Subcutaneous abdominal adipose tissue (tissue), 5 donors: ENCODE measurements at regions not wholly inside any gene's neighbourhood (a gene's known extent, or its start where the extent isn't known, plus 50 kb on each side); places are given as distances from the start of the nearest gene placed in this dataset.

Experiments used
- H3K27ac ChIP-seq: one replicate; pipeline ENCODE4 v1.7.0; 2013; ENCODE audit warnings: low read depth, mild to moderate bottlenecking, inconsistent platforms, low read length, moderate library complexity
- H3K27me3 ChIP-seq, 5 donors: one replicate each; pipeline ENCODE4 v1.7.0; 2013; ENCODE audit warnings: low read length in 5 of 5, inconsistent platforms in 1 of 5; ENCODE audit not compliant: control insufficient read depth in 5 of 5, insufficient read depth in 4 of 5
- H3K36me3 ChIP-seq, 5 donors: one replicate each; pipeline ENCODE4 v1.7.0; 2013; ENCODE audit warnings: low read length in 5 of 5; ENCODE audit not compliant: control insufficient read depth in 5 of 5, insufficient read depth in 5 of 5
- H3K4me1 ChIP-seq, 5 donors: one replicate each; pipeline ENCODE4 v1.7.0; 2013; ENCODE audit warnings: low read length in 5 of 5, mild to moderate bottlenecking in 3 of 5, moderate library complexity in 1 of 5; ENCODE audit not compliant: control insufficient read depth in 5 of 5, insufficient read depth in 5 of 5
- H3K4me3 ChIP-seq, 5 donors: one replicate each; pipeline ENCODE4 v1.7.0; 2013; ENCODE audit warnings: low read length in 5 of 5, low read depth in 1 of 5
- H3K9ac ChIP-seq, 5 donors: one replicate each; pipeline ENCODE4 v1.7.0; 2013; ENCODE audit warnings: low read length in 5 of 5, mild to moderate bottlenecking in 4 of 5, moderate library complexity in 3 of 5
- H3K9me3 ChIP-seq, 5 donors: one replicate each; pipeline ENCODE4 v1.7.0; 2013; ENCODE audit warnings: low read length in 5 of 5; ENCODE audit not compliant: control insufficient read depth in 5 of 5
- donor health status: healthy.
- donor health status: healthy.
- donor health status: healthy.
- donor health status: healthy.
- donor health status: healthy.

GRCh38 chr4:96744676-96745075 is 904.8 kb downstream of the PDHA2 start:
- Histone ChIP-seq H3K4me3 (no peak overlapping the region), H3K9ac (no peak overlapping the region)

GRCh38 chr4:96753216-96753615 is 913.3 kb downstream of the PDHA2 start:
- Histone ChIP-seq H3K9me3 (peaks cover 0 to 7% (median 1%) of the 10 kb centered on the region in 5 donors), H3K27ac (no peak overlapping the region), H3K4me3 (no peak overlapping the region), H3K9ac (no peak overlapping the region), H3K36me3 (no peaks in the 10 kb centered on the region), H3K27me3 (no peaks in the 10 kb centered on the region), H3K4me1 (no peaks in the 10 kb centered on the region)

More at GRCh38 chr4:96744676-96745075, 904.8 kb downstream of the PDHA2 start:
- Histone ChIP-seq H3K4me1 (no peaks in the 10 kb centered on the region), H3K36me3 (no peaks in the 10 kb centered on the region), H3K27me3 (no peaks in the 10 kb centered on the region), H3K9me3 (peaks cover 0 to 20% (median 7%) of the 10 kb centered on the region in 5 donors), H3K27ac (no peak overlapping the region)

GRCh38 chr4:96755569-96756484 is 915.9 kb downstream of the PDHA2 start:
- H3K4me1 ChIP-seq: no peaks in the 10 kb centered on the region
- no peaks in the 10 kb centered on the region for H3K9me3 ChIP-seq
- no peak overlapping the region for H3K27ac ChIP-seq
- no peak overlapping the region for H3K4me3 ChIP-seq
- no peaks in the 10 kb centered on the region for H3K36me3 ChIP-seq
- H3K27me3 ChIP-seq: no peaks in the 10 kb centered on the region
- H3K9ac ChIP-seq: no peak overlapping the region

- Histone ChIP-seq H3K4me3 (no peak overlapping the region), H3K27me3 (no peaks in the 10 kb centered on the region), H3K4me1 (no peaks in the 10 kb centered on the region), H3K9me3 (no peaks in the 10 kb centered on the region), H3K36me3 (no peaks in the 10 kb centered on the region), H3K9ac (no peak overlapping the region), H3K27ac (no peak overlapping the region)
Measured at GRCh38 chr4:96756584-96756983, 916.7 kb downstream of the PDHA2 start.

GRCh38 chr4:96763546-96763945 is 923.7 kb downstream of the PDHA2 start:
- H3K4me3 ChIP-seq: no peak overlapping the region
- no peak overlapping the region for H3K9ac ChIP-seq
- peaks cover 0 to 8% (median 0%) of the 10 kb centered on the region in 5 donors for H3K4me1 ChIP-seq
- H3K36me3 ChIP-seq: no peaks in the 10 kb centered on the region
- H3K9me3 ChIP-seq: peaks cover 0 to 9% (median 3%) of the 10 kb centered on the region in 5 donors
- H3K27me3 ChIP-seq: no peaks in the 10 kb centered on the region
- H3K27ac ChIP-seq: no peak overlapping the region

GRCh38 chr4:96766359-96766758 is 926.5 kb downstream of the PDHA2 start:
- no peaks in the 10 kb centered on the region for H3K27me3 ChIP-seq
- no peaks in the 10 kb centered on the region for H3K36me3 ChIP-seq
- peaks cover 0 to 8% (median 0%) of the 10 kb centered on the region in 5 donors for H3K4me1 ChIP-seq

GRCh38 chr4:96767815-96768480 is 928.1 kb downstream of the PDHA2 start:
- no peaks in the 10 kb centered on the region for H3K36me3 ChIP-seq
- no peak overlapping the region for H3K27ac ChIP-seq
- peaks cover 0 to 9% (median 0%) of the 10 kb centered on the region in 5 donors for H3K9me3 ChIP-seq
- H3K9ac ChIP-seq: no peak overlapping the region
- H3K27me3 ChIP-seq: no peaks in the 10 kb centered on the region
- H3K4me1 ChIP-seq: peaks cover 0 to 8% (median 0%) of the 10 kb centered on the region in 5 donors
- no peak overlapping the region for H3K4me3 ChIP-seq

More at GRCh38 chr4:96766359-96766758, 926.5 kb downstream of the PDHA2 start:
- Histone ChIP-seq H3K9ac (no peak overlapping the region), H3K4me3 (no peak overlapping the region), H3K9me3 (peaks cover 0 to 9% (median 3%) of the 10 kb centered on the region in 5 donors), H3K27ac (no peak overlapping the region)

GRCh38 chr4:96775501-96775900 is 935.6 kb downstream of the PDHA2 start:
- H3K4me1 ChIP-seq: no peaks in the 10 kb centered on the region
- H3K27me3 ChIP-seq: no peaks in the 10 kb centered on the region
- no peaks in the 10 kb centered on the region for H3K36me3 ChIP-seq
- no peak overlapping the region for H3K27ac ChIP-seq
- no peak overlapping the region for H3K9ac ChIP-seq
- H3K4me3 ChIP-seq: no peak overlapping the region
- no peaks in the 10 kb centered on the region for H3K9me3 ChIP-seq

GRCh38 chr4:96776920-96777527 is 937.1 kb downstream of the PDHA2 start:
- Histone ChIP-seq H3K27me3 (no peaks in the 10 kb centered on the region), H3K9me3 (no peaks in the 10 kb centered on the region), H3K9ac (no peak overlapping the region), H3K27ac (no peak overlapping the region), H3K36me3 (no peaks in the 10 kb centered on the region), H3K4me1 (no peaks in the 10 kb centered on the region), H3K4me3 (no peak overlapping the region)

GRCh38 chr4:96784336-96784735 is 944.4 kb downstream of the PDHA2 start:
- H3K9ac ChIP-seq: no peak overlapping the region
- no peaks in the 10 kb centered on the region for H3K4me1 ChIP-seq
- H3K27me3 ChIP-seq: no peaks in the 10 kb centered on the region
- H3K36me3 ChIP-seq: no peaks in the 10 kb centered on the region
- H3K27ac ChIP-seq: no peak overlapping the region
- no peak overlapping the region for H3K4me3 ChIP-seq
- no peaks in the 10 kb centered on the region for H3K9me3 ChIP-seq
